GM23338 (cell line): ENCODE measurements at regions not wholly inside any gene's neighbourhood (a gene's known extent, or its start where the extent isn't known, plus 50 kb on each side); places are given as distances from the start of the nearest gene placed in this dataset.

Source experiments
- ATAC-seq: fragments of 200-7000 bp; cut with Tn5 transposase; 3 replicates; pipeline ENCODE4 v1.9.1; 2020
- DNase-seq: peaks from one replicate; pipeline ENCODE4 v3.0.0-alpha.2; 2015; ENCODE audit warnings: low spot score
- H2AFZ ChIP-seq: fragments of 200-600 bp; sonication (generic); 2 replicates; pipeline ENCODE4 v1.8.0; 2016; ENCODE audit warnings: antibody characterized with exemption, mild to moderate bottlenecking, moderate library complexity
- H3F3A ChIP-seq: fragments of 200-600 bp; sonication (generic); replicated peaks from 2 replicates; pipeline ENCODE4 v1.8.0; 2017; ENCODE audit warnings: antibody characterized with exemption, mixed run types, low read depth
- H3K27ac ChIP-seq: fragments of 200-600 bp; sonication (generic); 2 replicates; pipeline ENCODE4 v1.6.1; 2016; ENCODE audit warnings: low read depth
- H3K27me3 ChIP-seq: fragments of 200-600 bp; sonication (generic); 2 replicates; pipeline ENCODE4 v1.8.0; 2016; ENCODE audit warnings: mild to moderate bottlenecking, mixed run types, moderate library complexity; ENCODE audit not compliant: insufficient read depth
- H3K36me3 ChIP-seq: fragments of 200-600 bp; sonication (generic); 2 replicates; pipeline ENCODE4 v1.8.0; 2016; ENCODE audit warnings: mild to moderate bottlenecking; ENCODE audit not compliant: insufficient read depth
- H3K4me1 ChIP-seq: fragments of 200-600 bp; sonication (generic); 2 replicates; pipeline ENCODE4 v1.8.0; 2016; ENCODE audit warnings: mild to moderate bottlenecking, moderate library complexity; ENCODE audit not compliant: insufficient read depth
- H3K4me2 ChIP-seq: fragments of 200-600 bp; sonication (generic); 2 replicates; pipeline ENCODE4 v1.7.1; 2017; ENCODE audit warnings: mixed run types
- H3K4me3 ChIP-seq: fragments of 200-600 bp; sonication (generic); 2 replicates; pipeline ENCODE4 v1.6.1; 2016; ENCODE audit warnings: mixed run types
- H3K79me2 ChIP-seq: fragments of 200-600 bp; sonication (generic); replicated peaks from 2 replicates; pipeline ENCODE4 v1.8.0; 2017; ENCODE audit warnings: mild to moderate bottlenecking; ENCODE audit not compliant: insufficient read depth
- H3K9me2 ChIP-seq: fragments of 200-600 bp; sonication (generic); 2 replicates; pipeline ENCODE4 v1.8.0; 2017; ENCODE audit not compliant: insufficient read depth
- H4K20me1 ChIP-seq: fragments of 200-600 bp; sonication (generic); replicated peaks from 2 replicates; pipeline ENCODE4 v1.8.0; 2017; ENCODE audit warnings: mild to moderate bottlenecking; ENCODE audit not compliant: insufficient read depth
- H3K27ac Mint-ChIP-seq: 2 replicates; pipeline ENCODE4 v1.8.0; 2020; ENCODE audit warnings: inconsistent platforms, mild to moderate bottlenecking, moderate library complexity, mixed read lengths
- H3K27me3 Mint-ChIP-seq: 3 replicates; pipeline ENCODE4 v1.8.0; 2022; ENCODE audit warnings: low read depth, mild to moderate bottlenecking, moderate library complexity, mixed read lengths, inconsistent platforms; ENCODE audit not compliant: insufficient read depth, poor library complexity
- H3K36me3 Mint-ChIP-seq: 3 replicates; pipeline ENCODE4 v1.8.0; 2021; ENCODE audit warnings: low read depth, mild to moderate bottlenecking, inconsistent platforms, moderate library complexity, mixed read lengths
- H3K4me1 Mint-ChIP-seq: 3 replicates; pipeline ENCODE4 v1.8.0; 2020; ENCODE audit warnings: mild to moderate bottlenecking, inconsistent platforms, mixed read lengths
- H3K4me3 Mint-ChIP-seq: 3 replicates; pipeline ENCODE4 v1.8.0; 2021; ENCODE audit warnings: moderate library complexity, mild to moderate bottlenecking, inconsistent platforms, mixed read lengths
- H3K9me3 Mint-ChIP-seq: 3 replicates; pipeline ENCODE4 v1.8.0; 2020; ENCODE audit warnings: moderate library complexity, mild to moderate bottlenecking, inconsistent platforms, mixed read lengths
- CREB1 ChIP-seq: fragments of 250-450 bp; sonication (Bioruptor Pico); IDR thresholded peaks from 2 replicates; pipeline ENCODE4 v1.5.0; 2020; ENCODE audit warnings: low read depth, mild to moderate bottlenecking, moderate library complexity
- EZH2 ChIP-seq: fragments of 200-600 bp; sonication (generic); IDR thresholded peaks from one replicate; pipeline ENCODE4 v1.8.0; 2017; ENCODE audit warnings: antibody characterized with exemption, mild to moderate bottlenecking, low read depth; ENCODE audit not compliant: unreplicated experiment
- EZH2phosphoT487 ChIP-seq: fragments of 200-600 bp; sonication (generic); IDR thresholded peaks from one replicate; pipeline ENCODE4 v1.8.1; 2018; ENCODE audit warnings: antibody characterized with exemption; ENCODE audit not compliant: unreplicated experiment
- NANOG ChIP-seq: IDR thresholded peaks from 2 replicates; pipeline ENCODE4 v1.6.1; 2016; ENCODE audit warnings: antibody characterized with exemption, borderline replicate concordance
- POLR2AphosphoS5 ChIP-seq: IDR thresholded peaks from 2 replicates; pipeline ENCODE4 v1.6.1; 2016; ENCODE audit warnings: antibody characterized with exemption, low read depth
- REST ChIP-seq: IDR thresholded peaks from one replicate; pipeline ENCODE4 v1.6.1; 2018; ENCODE audit warnings: antibody characterized with exemption; ENCODE audit not compliant: unreplicated experiment
- ZNF331 ChIP-seq: fragments of 250-450 bp; sonication (Bioruptor Pico); IDR thresholded peaks from 2 replicates; pipeline ENCODE4 v1.5.0; 2020; ENCODE audit warnings: low read depth, mild to moderate bottlenecking, moderate library complexity
- TF ChIP-seq, protein P1 (sequence below): IDR thresholded peaks from 2 replicates; pipeline ENCODE4 v1.6.1; 2016; ENCODE audit warnings: antibody characterized with exemption
- TF ChIP-seq, protein P2 (sequence below): fragments of 250-450 bp; sonication (Bioruptor Pico); IDR thresholded peaks from 2 replicates; pipeline ENCODE4 v1.5.0; 2020; ENCODE audit warnings: mild to moderate bottlenecking, moderate library complexity

DNA sequence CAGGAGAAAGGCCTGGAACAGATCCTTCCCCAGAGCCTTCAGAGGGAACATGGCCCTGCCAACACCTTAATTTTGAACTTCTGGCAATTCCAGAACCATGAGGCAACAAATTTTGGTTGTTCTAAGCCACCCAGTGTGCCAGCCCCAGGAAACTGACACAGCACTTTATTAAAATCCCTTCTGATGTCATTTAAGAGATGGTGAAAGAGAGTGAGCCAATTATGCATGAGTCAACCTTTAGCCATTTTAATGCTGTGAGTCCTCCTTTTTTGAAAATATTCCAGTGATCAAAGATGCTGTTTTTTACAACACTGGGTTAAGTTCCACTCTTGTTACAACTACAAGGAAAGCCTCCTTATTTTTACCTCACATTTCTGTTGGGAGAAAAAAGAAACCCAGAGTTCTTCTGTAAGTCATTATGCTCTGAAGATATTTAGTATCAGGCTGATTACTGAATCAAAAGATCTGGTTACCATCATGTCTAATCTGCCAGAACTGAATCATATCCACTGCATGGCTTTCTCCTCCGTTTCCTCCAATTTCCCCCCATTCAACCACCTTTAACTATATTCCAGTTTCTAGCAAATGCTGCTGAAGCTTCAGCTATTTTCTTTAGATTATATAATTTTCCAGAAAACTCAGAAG lies 235.4 kb downstream of the TXNL1 start (continued):
- TF ChIP-seq REST, result no peak
- TF ChIP-seq, protein P1, sequence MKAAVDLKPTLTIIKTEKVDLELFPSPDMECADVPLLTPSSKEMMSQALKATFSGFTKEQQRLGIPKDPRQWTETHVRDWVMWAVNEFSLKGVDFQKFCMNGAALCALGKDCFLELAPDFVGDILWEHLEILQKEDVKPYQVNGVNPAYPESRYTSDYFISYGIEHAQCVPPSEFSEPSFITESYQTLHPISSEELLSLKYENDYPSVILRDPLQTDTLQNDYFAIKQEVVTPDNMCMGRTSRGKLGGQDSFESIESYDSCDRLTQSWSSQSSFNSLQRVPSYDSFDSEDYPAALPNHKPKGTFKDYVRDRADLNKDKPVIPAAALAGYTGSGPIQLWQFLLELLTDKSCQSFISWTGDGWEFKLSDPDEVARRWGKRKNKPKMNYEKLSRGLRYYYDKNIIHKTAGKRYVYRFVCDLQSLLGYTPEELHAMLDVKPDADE, result no peak

DNA sequence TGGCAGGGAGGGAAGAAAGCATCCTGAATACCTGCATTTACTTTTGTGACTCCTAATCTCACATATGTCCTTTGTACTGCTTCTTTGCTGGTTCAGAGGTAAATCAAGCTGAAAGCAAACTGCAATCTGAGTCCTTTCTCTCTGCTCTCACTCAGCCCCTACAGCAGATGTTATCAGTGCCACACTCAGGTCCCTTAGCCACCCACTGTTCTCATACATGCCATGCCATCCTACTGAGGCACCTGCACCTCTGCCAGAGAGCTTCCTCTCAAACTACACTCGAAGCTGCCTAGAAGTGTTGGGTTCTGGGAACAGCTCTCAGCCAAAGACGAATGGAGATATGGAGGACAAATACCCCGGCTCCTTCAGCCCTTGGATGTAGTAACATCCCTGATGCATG lies 244.5 kb downstream of the TXNL1 start:
- Mint-ChIP-seq H3K27me3 (no peaks in the 10 kb centered on the region), H3K4me3 (no peak overlapping the region), H3K27ac (no peak overlapping the region), H3K36me3 (no peaks in the 10 kb centered on the region), H3K4me1 (no peaks in the 10 kb centered on the region), H3K9me3 (no peaks in the 10 kb centered on the region)
- Histone ChIP-seq H3K36me3 (no peaks in the 10 kb centered on the region), H3K27ac (no peak overlapping the region), H3K9me2 (no peaks in the 10 kb centered on the region), H3F3A (no peaks in the 10 kb centered on the region), H3K4me3 (no peak overlapping the region), H3K27me3 (no peaks in the 10 kb centered on the region), H3K4me1 (no peaks in the 10 kb centered on the region), H3K79me2 (no peaks in the 10 kb centered on the region), H3K4me2 (no peak overlapping the region), H4K20me1 (no peaks in the 10 kb centered on the region), H2AFZ (0 out of 2 replicates have a peak overlapping the region, but pooled peaks have one; percentile 9)
- no peak for ATAC-seq
- no peak for DNase-seq
- TF ChIP-seq NANOG (no peak), ZNF331 (CRISPR knock-in tag) (no peak), EZH2phosphoT487 (no peak), REST (no peak), POLR2AphosphoS5 (no peak), CREB1 (CRISPR knock-in tag) (no peak), EZH2 (no peak)
- TF ChIP-seq, protein P2, sequence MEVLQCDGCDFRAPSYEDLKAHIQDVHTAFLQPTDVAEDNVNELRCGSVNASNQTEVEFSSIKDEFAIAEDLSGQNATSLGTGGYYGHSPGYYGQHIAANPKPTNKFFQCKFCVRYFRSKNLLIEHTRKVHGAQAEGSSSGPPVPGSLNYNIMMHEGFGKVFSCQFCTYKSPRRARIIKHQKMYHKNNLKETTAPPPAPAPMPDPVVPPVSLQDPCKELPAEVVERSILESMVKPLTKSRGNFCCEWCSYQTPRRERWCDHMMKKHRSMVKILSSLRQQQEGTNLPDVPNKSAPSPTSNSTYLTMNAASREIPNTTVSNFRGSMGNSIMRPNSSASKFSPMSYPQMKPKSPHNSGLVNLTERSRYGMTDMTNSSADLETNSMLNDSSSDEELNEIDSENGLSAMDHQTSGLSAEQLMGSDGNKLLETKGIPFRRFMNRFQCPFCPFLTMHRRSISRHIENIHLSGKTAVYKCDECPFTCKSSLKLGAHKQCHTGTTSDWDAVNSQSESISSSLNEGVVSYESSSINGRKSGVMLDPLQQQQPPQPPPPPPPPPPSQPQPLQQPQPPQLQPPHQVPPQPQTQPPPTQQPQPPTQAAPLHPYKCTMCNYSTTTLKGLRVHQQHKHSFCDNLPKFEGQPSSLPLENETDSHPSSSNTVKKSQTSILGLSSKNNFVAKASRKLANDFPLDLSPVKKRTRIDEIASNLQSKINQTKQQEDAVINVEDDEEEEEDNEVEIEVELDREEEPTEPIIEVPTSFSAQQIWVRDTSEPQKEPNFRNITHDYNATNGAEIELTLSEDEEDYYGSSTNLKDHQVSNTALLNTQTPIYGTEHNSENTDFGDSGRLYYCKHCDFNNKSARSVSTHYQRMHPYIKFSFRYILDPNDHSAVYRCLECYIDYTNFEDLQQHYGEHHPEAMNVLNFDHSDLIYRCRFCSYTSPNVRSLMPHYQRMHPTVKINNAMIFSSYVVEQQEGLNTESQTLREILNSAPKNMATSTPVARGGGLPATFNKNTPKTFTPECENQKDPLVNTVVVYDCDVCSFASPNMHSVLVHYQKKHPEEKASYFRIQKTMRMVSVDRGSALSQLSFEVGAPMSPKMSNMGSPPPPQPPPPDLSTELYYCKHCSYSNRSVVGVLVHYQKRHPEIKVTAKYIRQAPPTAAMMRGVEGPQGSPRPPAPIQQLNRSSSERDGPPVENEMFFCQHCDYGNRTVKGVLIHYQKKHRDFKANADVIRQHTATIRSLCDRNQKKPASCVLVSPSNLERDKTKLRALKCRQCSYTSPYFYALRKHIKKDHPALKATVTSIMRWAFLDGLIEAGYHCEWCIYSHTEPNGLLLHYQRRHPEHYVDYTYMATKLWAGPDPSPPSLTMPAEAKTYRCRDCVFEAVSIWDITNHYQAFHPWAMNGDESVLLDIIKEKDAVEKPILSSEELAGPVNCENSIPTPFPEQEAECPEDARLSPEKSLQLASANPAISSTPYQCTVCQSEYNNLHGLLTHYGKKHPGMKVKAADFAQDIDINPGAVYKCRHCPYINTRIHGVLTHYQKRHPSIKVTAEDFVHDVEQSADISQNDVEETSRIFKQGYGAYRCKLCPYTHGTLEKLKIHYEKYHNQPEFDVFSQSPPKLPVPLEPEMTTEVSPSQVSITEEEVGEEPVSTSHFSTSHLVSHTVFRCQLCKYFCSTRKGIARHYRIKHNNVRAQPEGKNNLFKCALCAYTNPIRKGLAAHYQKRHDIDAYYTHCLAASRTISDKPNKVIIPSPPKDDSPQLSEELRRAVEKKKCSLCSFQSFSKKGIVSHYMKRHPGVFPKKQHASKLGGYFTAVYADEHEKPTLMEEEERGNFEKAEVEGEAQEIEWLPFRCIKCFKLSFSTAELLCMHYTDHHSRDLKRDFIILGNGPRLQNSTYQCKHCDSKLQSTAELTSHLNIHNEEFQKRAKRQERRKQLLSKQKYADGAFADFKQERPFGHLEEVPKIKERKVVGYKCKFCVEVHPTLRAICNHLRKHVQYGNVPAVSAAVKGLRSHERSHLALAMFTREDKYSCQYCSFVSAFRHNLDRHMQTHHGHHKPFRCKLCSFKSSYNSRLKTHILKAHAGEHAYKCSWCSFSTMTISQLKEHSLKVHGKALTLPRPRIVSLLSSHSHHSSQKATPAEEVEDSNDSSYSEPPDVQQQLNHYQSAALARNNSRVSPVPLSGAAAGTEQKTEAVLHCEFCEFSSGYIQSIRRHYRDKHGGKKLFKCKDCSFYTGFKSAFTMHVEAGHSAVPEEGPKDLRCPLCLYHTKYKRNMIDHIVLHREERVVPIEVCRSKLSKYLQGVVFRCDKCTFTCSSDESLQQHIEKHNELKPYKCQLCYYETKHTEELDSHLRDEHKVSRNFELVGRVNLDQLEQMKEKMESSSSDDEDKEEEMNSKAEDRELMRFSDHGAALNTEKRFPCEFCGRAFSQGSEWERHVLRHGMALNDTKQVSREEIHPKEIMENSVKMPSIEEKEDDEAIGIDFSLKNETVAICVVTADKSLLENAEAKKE (CRISPR knock-in tag), result no peak
